ENCODE measurements at regions not wholly inside any gene's neighbourhood (a gene's known extent, or its start where the extent isn't known, plus 50 kb on each side); places are given as distances from the start of the nearest gene placed in this dataset.

GRCh38 chr16:14357328-14357727 lies 272.7 kb downstream of the PARN start:
- Histone ChIP-seq H3K4me3 (ENCODE audit: low read depth, low read length) (no peak overlapping the region), H3K4me1 (ENCODE audit: control insufficient read depth, insufficient read depth, low read length, poor library complexity, severe bottlenecking) (peaks cover 10% of the 10 kb centered on the region), H3K36me3 (ENCODE audit: control insufficient read depth, insufficient read depth, low read length) (no peaks in the 10 kb centered on the region), H3K27ac (ENCODE audit: insufficient read depth, low read length, poor library complexity, severe bottlenecking) (no peak overlapping the region), H3K9me3 (ENCODE audit: control insufficient read depth in 2 of 2, low read length in 2 of 2) (no peaks in the 10 kb centered on the region), H3K27me3 (ENCODE audit: control insufficient read depth, insufficient read depth, low read length) (no peaks in the 10 kb centered on the region)
- H3K4me3 Mint-ChIP-seq = no peak overlapping the region
- no peaks in the 10 kb centered on the region for H3K36me3 Mint-ChIP-seq
- no peak overlapping the region for H3K27ac Mint-ChIP-seq
- peaks cover 0 to 8% (median 7%) of the 10 kb centered on the region in 4 donors for H3K4me1 Mint-ChIP-seq
- peaks cover 0 to 2% (median 0%) of the 10 kb centered on the region in 7 donors for H3K9me3 Mint-ChIP-seq
- no peak for DNase-seq
- no peaks in the 10 kb centered on the region for H3K27me3 Mint-ChIP-seq
- no peak for ATAC-seq (ENCODE audit: low read depth in 2 of 2)

- no peaks in the 10 kb centered on the region for H3K36me3 ChIP-seq (ENCODE audit: control insufficient read depth, insufficient read depth, low read length)
- no peak overlapping the region for H3K27ac Mint-ChIP-seq
- H3K4me1 Mint-ChIP-seq = peaks cover 0 to 8% (median 7%) of the 10 kb centered on the region in 4 donors
- no peaks in the 10 kb centered on the region for H3K9me3 ChIP-seq (ENCODE audit: control insufficient read depth in 2 of 2, low read length in 2 of 2)
- H3K27me3 ChIP-seq (ENCODE audit: control insufficient read depth, insufficient read depth, low read length) = no peaks in the 10 kb centered on the region
- peaks cover 0 to 2% (median 0%) of the 10 kb centered on the region in 7 donors for H3K9me3 Mint-ChIP-seq
- ATAC-seq (ENCODE audit: low read depth in 2 of 2) (no peak), DNase-seq (no peak)
- H3K27me3 Mint-ChIP-seq = no peaks in the 10 kb centered on the region
- peaks cover 10% of the 10 kb centered on the region for H3K4me1 ChIP-seq (ENCODE audit: control insufficient read depth, insufficient read depth, low read length, poor library complexity, severe bottlenecking)
- no peak overlapping the region for H3K27ac ChIP-seq (ENCODE audit: insufficient read depth, low read length, poor library complexity, severe bottlenecking)
- no peak overlapping the region for H3K4me3 ChIP-seq (ENCODE audit: low read depth, low read length)
- H3K4me3 Mint-ChIP-seq = no peak overlapping the region
- H3K36me3 Mint-ChIP-seq = no peaks in the 10 kb centered on the region
Observed at GRCh38 chr16:14356064-14356463, 274.0 kb downstream of the PARN start.

GRCh38 chr16:14354561-14355351 lies 275.3 kb downstream of the PARN start:
- H3K4me3 ChIP-seq (ENCODE audit: low read depth, low read length) = peak overlapping the region; percentile 87
- H3K27ac Mint-ChIP-seq = peak overlapping the region in 2 of 3 donors; percentile 37 to 64
- peak in 2 of 3 donors; percentile 34 to 85 for DNase-seq

GRCh38 chr16:14353340-14353739 lies 276.7 kb downstream of the PARN start:
- no peaks in the 10 kb centered on the region for H3K36me3 Mint-ChIP-seq
- Histone ChIP-seq H3K4me3 (ENCODE audit: low read depth, low read length) (no peak overlapping the region), H3K27ac (ENCODE audit: insufficient read depth, low read length, poor library complexity, severe bottlenecking) (no peak overlapping the region), H3K9me3 (ENCODE audit: control insufficient read depth in 2 of 2, low read length in 2 of 2) (no peaks in the 10 kb centered on the region), H3K4me1 (ENCODE audit: control insufficient read depth, insufficient read depth, low read length, poor library complexity, severe bottlenecking) (peaks cover 10% of the 10 kb centered on the region), H3K36me3 (ENCODE audit: control insufficient read depth, insufficient read depth, low read length) (no peaks in the 10 kb centered on the region), H3K27me3 (ENCODE audit: control insufficient read depth, insufficient read depth, low read length) (no peaks in the 10 kb centered on the region)
- ATAC-seq (ENCODE audit: low read depth in 2 of 2) = no peak
- peak overlapping the region in 2 of 4 donors; percentile 52 to 57 for H3K4me3 Mint-ChIP-seq
- no peak for DNase-seq
- peak overlapping the region in 1 of 3 donors; percentile 23 for H3K27ac Mint-ChIP-seq
- H3K9me3 Mint-ChIP-seq = peaks cover 0 to 2% (median 0%) of the 10 kb centered on the region in 7 donors
- H3K4me1 Mint-ChIP-seq = peaks cover 0 to 8% (median 6%) of the 10 kb centered on the region in 4 donors
- peaks cover 4% of the 10 kb centered on the region for H3K27me3 Mint-ChIP-seq

More at GRCh38 chr16:14354561-14355351, 275.3 kb downstream of the PARN start:
- H3K9me3 Mint-ChIP-seq = peaks cover 0 to 2% (median 0%) of the 10 kb centered on the region in 7 donors
- peaks cover 0 to 8% (median 7%) of the 10 kb centered on the region in 4 donors for H3K4me1 Mint-ChIP-seq
- Histone ChIP-seq H3K27ac (ENCODE audit: insufficient read depth, low read length, poor library complexity, severe bottlenecking) (peak overlapping the region; percentile 6), H3K9me3 (ENCODE audit: control insufficient read depth in 2 of 2, low read length in 2 of 2) (no peaks in the 10 kb centered on the region), H3K36me3 (ENCODE audit: control insufficient read depth, insufficient read depth, low read length) (no peaks in the 10 kb centered on the region), H3K4me1 (ENCODE audit: control insufficient read depth, insufficient read depth, low read length, poor library complexity, severe bottlenecking) (peaks cover 10% of the 10 kb centered on the region), H3K27me3 (ENCODE audit: control insufficient read depth, insufficient read depth, low read length) (no peaks in the 10 kb centered on the region)
- H3K27me3 Mint-ChIP-seq = no peaks in the 10 kb centered on the region
- H3K36me3 Mint-ChIP-seq = no peaks in the 10 kb centered on the region
- ATAC-seq (ENCODE audit: low read depth in 2 of 2) = peak; percentile 61 to 73
- peak overlapping the region; percentile 57 to 94 (median 84) for H3K4me3 Mint-ChIP-seq

GRCh38 chr16:14351647-14352046 lies 278.4 kb downstream of the PARN start:
- Mint-ChIP-seq H3K4me3 (no peak overlapping the region), H3K27me3 (peaks cover 16% of the 10 kb centered on the region), H3K4me1 (peaks cover 0 to 8% (median 6%) of the 10 kb centered on the region in 4 donors), H3K27ac (peak overlapping the region in 1 of 3 donors; percentile 13), H3K9me3 (peaks cover 0 to 2% (median 0%) of the 10 kb centered on the region in 7 donors), H3K36me3 (no peaks in the 10 kb centered on the region)
- Histone ChIP-seq H3K27me3 (ENCODE audit: control insufficient read depth, insufficient read depth, low read length) (no peaks in the 10 kb centered on the region), H3K4me3 (ENCODE audit: low read depth, low read length) (no peak overlapping the region), H3K36me3 (ENCODE audit: control insufficient read depth, insufficient read depth, low read length) (no peaks in the 10 kb centered on the region), H3K9me3 (ENCODE audit: control insufficient read depth in 2 of 2, low read length in 2 of 2) (no peaks in the 10 kb centered on the region), H3K27ac (ENCODE audit: insufficient read depth, low read length, poor library complexity, severe bottlenecking) (no peak overlapping the region), H3K4me1 (ENCODE audit: control insufficient read depth, insufficient read depth, low read length, poor library complexity, severe bottlenecking) (peaks cover 10% of the 10 kb centered on the region)
- ATAC-seq (ENCODE audit: low read depth in 2 of 2) (no peak), DNase-seq (no peak)

- Histone ChIP-seq H3K27me3 (ENCODE audit: control insufficient read depth, insufficient read depth, low read length) (no peaks in the 10 kb centered on the region), H3K36me3 (ENCODE audit: control insufficient read depth, insufficient read depth, low read length) (no peaks in the 10 kb centered on the region), H3K9me3 (ENCODE audit: control insufficient read depth in 2 of 2, low read length in 2 of 2) (no peaks in the 10 kb centered on the region), H3K4me3 (ENCODE audit: low read depth, low read length) (no peak overlapping the region), H3K4me1 (ENCODE audit: control insufficient read depth, insufficient read depth, low read length, poor library complexity, severe bottlenecking) (peaks cover 10% of the 10 kb centered on the region), H3K27ac (ENCODE audit: insufficient read depth, low read length, poor library complexity, severe bottlenecking) (no peak overlapping the region)
- Mint-ChIP-seq H3K36me3 (no peaks in the 10 kb centered on the region), H3K4me3 (no peak overlapping the region), H3K27ac (no peak overlapping the region), H3K27me3 (peaks cover 16% of the 10 kb centered on the region), H3K4me1 (peaks cover 0 to 8% (median 6%) of the 10 kb centered on the region in 4 donors), H3K9me3 (peaks cover 0 to 3% (median 0%) of the 10 kb centered on the region in 7 donors)
- DNase-seq = no peak
- no peak for ATAC-seq (ENCODE audit: low read depth in 2 of 2)
Observed at GRCh38 chr16:14350626-14351025, 279.4 kb downstream of the PARN start.

- peaks cover 7% of the 10 kb centered on the region for H3K4me1 ChIP-seq (ENCODE audit: control insufficient read depth, insufficient read depth, low read length, poor library complexity, severe bottlenecking)
- H3K27me3 ChIP-seq (ENCODE audit: control insufficient read depth, insufficient read depth, low read length) = no peaks in the 10 kb centered on the region
- DNase-seq (no peak), ATAC-seq (ENCODE audit: low read depth in 2 of 2) (no peak)
- Mint-ChIP-seq H3K27ac (no peak overlapping the region), H3K4me3 (no peak overlapping the region), H3K4me1 (peaks cover 0 to 6% (median 5%) of the 10 kb centered on the region in 4 donors), H3K27me3 (peaks cover 16% of the 10 kb centered on the region), H3K36me3 (no peaks in the 10 kb centered on the region), H3K9me3 (peaks cover 0 to 3% (median 0%) of the 10 kb centered on the region in 7 donors)
- no peaks in the 10 kb centered on the region for H3K9me3 ChIP-seq (ENCODE audit: control insufficient read depth in 2 of 2, low read length in 2 of 2)
- no peaks in the 10 kb centered on the region for H3K36me3 ChIP-seq (ENCODE audit: control insufficient read depth, insufficient read depth, low read length)
- H3K4me3 ChIP-seq (ENCODE audit: low read depth, low read length) = no peak overlapping the region
- H3K27ac ChIP-seq (ENCODE audit: insufficient read depth, low read length, poor library complexity, severe bottlenecking) = no peak overlapping the region
Observed at GRCh38 chr16:14350081-14350480, 279.0 kb downstream of the MRTFB start.

All from CD4-positive, CD25-positive, alpha-beta regulatory T cell (primary cell).